ENCODE measurements at regions not wholly inside any gene's neighbourhood (a gene's known extent, or its start where the extent isn't known, plus 50 kb on each side); places are given as distances from the start of the nearest gene placed in this dataset.

- no peak overlapping the region for H3K4me3 ChIP-seq (ENCODE audit: control insufficient read depth in 1 of 7, extremely low read depth in 1 of 7, insufficient read depth in 4 of 7, low read depth in 2 of 7, low read length in 6 of 7)
- H3K27me3 ChIP-seq (replicated peaks in 2 of 5; ENCODE audit: control insufficient read depth in 4 of 5, insufficient read depth in 5 of 5, low read length in 4 of 5): no peaks in the 10 kb centered on the region
- H3K9me3 ChIP-seq (ENCODE audit: control extremely low read depth in 1 of 5, control insufficient read depth in 4 of 5, insufficient read depth in 2 of 5, low read depth in 1 of 5, low read length in 4 of 5): peaks cover 0 to 4% (median 0%) of the 10 kb centered on the region in 5 experiments
- no peaks in the 10 kb centered on the region for H3K4me1 ChIP-seq (ENCODE audit: control extremely low read depth in 1 of 4, control insufficient read depth in 4 of 4, insufficient read depth in 4 of 4, low read length in 3 of 4)
- POLR2A ChIA-PET: no interaction called here
- CTCF ChIA-PET: no interaction called here
- no peak for DNase-seq
- H3K36me3 ChIP-seq (ENCODE audit: control insufficient read depth in 4 of 4, insufficient read depth in 4 of 4, low read length in 3 of 4): no peaks in the 10 kb centered on the region
- no CpG with 5 or more reads among the region's 1 CpG for WGBS (ENCODE audit: insufficient coverage)
- no peak overlapping the region for H3K27ac ChIP-seq (ENCODE audit: insufficient read depth in 1 of 2, low read depth in 1 of 2, low read length in 2 of 2, poor library complexity in 1 of 2, severe bottlenecking in 2 of 2)
Measured at GRCh38 chr18:40210696-40211095, 1744.3 kb upstream of the PIK3C3 start.

GRCh38 chr18:40208958-40209357 is 1746.1 kb upstream of the PIK3C3 start:
- no peaks in the 10 kb centered on the region for H3K4me1 ChIP-seq (ENCODE audit: control extremely low read depth in 1 of 4, control insufficient read depth in 4 of 4, insufficient read depth in 4 of 4, low read length in 3 of 4)
- CTCF ChIA-PET: no interaction called here
- no peak for DNase-seq
- H3K36me3 ChIP-seq (ENCODE audit: control insufficient read depth in 4 of 4, insufficient read depth in 4 of 4, low read length in 3 of 4): no peaks in the 10 kb centered on the region
- H3K27ac ChIP-seq (ENCODE audit: insufficient read depth in 1 of 2, low read depth in 1 of 2, low read length in 2 of 2, poor library complexity in 1 of 2, severe bottlenecking in 2 of 2): no peak overlapping the region
- H3K27me3 ChIP-seq (replicated peaks in 2 of 5; ENCODE audit: control insufficient read depth in 4 of 5, insufficient read depth in 5 of 5, low read length in 4 of 5): no peaks in the 10 kb centered on the region
- POLR2A ChIA-PET: no interaction called here
- H3K9me3 ChIP-seq (ENCODE audit: control extremely low read depth in 1 of 5, control insufficient read depth in 4 of 5, insufficient read depth in 2 of 5, low read depth in 1 of 5, low read length in 4 of 5): peaks cover 0 to 4% (median 0%) of the 10 kb centered on the region in 5 experiments
- H3K4me3 ChIP-seq (ENCODE audit: control insufficient read depth in 1 of 7, extremely low read depth in 1 of 7, insufficient read depth in 4 of 7, low read depth in 2 of 7, low read length in 6 of 7): no peak overlapping the region
- WGBS (ENCODE audit: insufficient coverage): no CpG with 5 or more reads among the region's 2 CpGs

- ChIA-PET POLR2A (no interaction called here), CTCF (no interaction called here)
- peaks cover 0 to 2% (median 0%) of the 10 kb centered on the region in 5 experiments for H3K27me3 ChIP-seq (replicated peaks in 2 of 5; ENCODE audit: control insufficient read depth in 4 of 5, insufficient read depth in 5 of 5, low read length in 4 of 5)
- 77% methylated on average over 2 of the region's 3 CpGs for WGBS (ENCODE audit: insufficient coverage)
- no peak overlapping the region for H3K4me3 ChIP-seq (ENCODE audit: control insufficient read depth in 1 of 7, extremely low read depth in 1 of 7, insufficient read depth in 4 of 7, low read depth in 2 of 7, low read length in 6 of 7)
- H3K27ac ChIP-seq (ENCODE audit: insufficient read depth in 1 of 2, low read depth in 1 of 2, low read length in 2 of 2, poor library complexity in 1 of 2, severe bottlenecking in 2 of 2): no peak overlapping the region
- DNase-seq: no peak
- H3K36me3 ChIP-seq (ENCODE audit: control insufficient read depth in 4 of 4, insufficient read depth in 4 of 4, low read length in 3 of 4): no peaks in the 10 kb centered on the region
- H3K4me1 ChIP-seq (ENCODE audit: control extremely low read depth in 1 of 4, control insufficient read depth in 4 of 4, insufficient read depth in 4 of 4, low read length in 3 of 4): no peaks in the 10 kb centered on the region
- no peaks in the 10 kb centered on the region for H3K9me3 ChIP-seq (ENCODE audit: control extremely low read depth in 1 of 5, control insufficient read depth in 4 of 5, insufficient read depth in 2 of 5, low read depth in 1 of 5, low read length in 4 of 5)
Measured at GRCh38 chr18:40197711-40198110, 1757.3 kb upstream of the PIK3C3 start.

- CTCF ChIA-PET: no interaction called here
- Histone ChIP-seq H3K27ac (ENCODE audit: insufficient read depth in 1 of 2, low read depth in 1 of 2, low read length in 2 of 2, poor library complexity in 1 of 2, severe bottlenecking in 2 of 2) (no peak overlapping the region), H3K4me3 (ENCODE audit: control insufficient read depth in 1 of 7, extremely low read depth in 1 of 7, insufficient read depth in 4 of 7, low read depth in 2 of 7, low read length in 6 of 7) (no peak overlapping the region), H3K27me3 (replicated peaks in 2 of 5; ENCODE audit: control insufficient read depth in 4 of 5, insufficient read depth in 5 of 5, low read length in 4 of 5) (no peaks in the 10 kb centered on the region), H3K36me3 (ENCODE audit: control insufficient read depth in 4 of 4, insufficient read depth in 4 of 4, low read length in 3 of 4) (no peaks in the 10 kb centered on the region), H3K9me3 (ENCODE audit: control extremely low read depth in 1 of 5, control insufficient read depth in 4 of 5, insufficient read depth in 2 of 5, low read depth in 1 of 5, low read length in 4 of 5) (peaks cover 0 to 3% (median 0%) of the 10 kb centered on the region in 5 experiments), H3K4me1 (ENCODE audit: control extremely low read depth in 1 of 4, control insufficient read depth in 4 of 4, insufficient read depth in 4 of 4, low read length in 3 of 4) (no peaks in the 10 kb centered on the region)
- POLR2A ChIA-PET: no interaction called here
- no peak for DNase-seq
Measured at GRCh38 chr18:40186677-40187076, 1768.4 kb upstream of the PIK3C3 start.

- ChIA-PET POLR2A (no interaction called here), CTCF (no interaction called here)
- WGBS (ENCODE audit: insufficient coverage): no CpG with 5 or more reads among the region's 2 CpGs
Measured at GRCh38 chr18:40179729-40180461, 1775.1 kb upstream of the PIK3C3 start.

GRCh38 chr18:40168026-40168425 is 1787.0 kb upstream of the PIK3C3 start:
- Histone ChIP-seq H3K36me3 (ENCODE audit: control insufficient read depth in 4 of 4, insufficient read depth in 4 of 4, low read length in 3 of 4) (no peaks in the 10 kb centered on the region), H3K27me3 (replicated peaks in 2 of 5; ENCODE audit: control insufficient read depth in 4 of 5, insufficient read depth in 5 of 5, low read length in 4 of 5) (no peaks in the 10 kb centered on the region), H3K9me3 (ENCODE audit: control extremely low read depth in 1 of 5, control insufficient read depth in 4 of 5, insufficient read depth in 2 of 5, low read depth in 1 of 5, low read length in 4 of 5) (no peaks in the 10 kb centered on the region), H3K27ac (ENCODE audit: insufficient read depth in 1 of 2, low read depth in 1 of 2, low read length in 2 of 2, poor library complexity in 1 of 2, severe bottlenecking in 2 of 2) (no peak overlapping the region), H3K4me1 (ENCODE audit: control extremely low read depth in 1 of 4, control insufficient read depth in 4 of 4, insufficient read depth in 4 of 4, low read length in 3 of 4) (no peaks in the 10 kb centered on the region), H3K4me3 (ENCODE audit: control insufficient read depth in 1 of 7, extremely low read depth in 1 of 7, insufficient read depth in 4 of 7, low read depth in 2 of 7, low read length in 6 of 7) (no peak overlapping the region)
- ChIA-PET POLR2A (no interaction called here), CTCF (no interaction called here)
- no peak for DNase-seq
- WGBS (ENCODE audit: insufficient coverage): no CpG with 5 or more reads among the region's 1 CpG

More at GRCh38 chr18:40179729-40180461, 1775.1 kb upstream of the PIK3C3 start:
- Histone ChIP-seq H3K4me3 (ENCODE audit: control insufficient read depth in 1 of 7, extremely low read depth in 1 of 7, insufficient read depth in 4 of 7, low read depth in 2 of 7, low read length in 6 of 7) (no peak overlapping the region), H3K36me3 (ENCODE audit: control insufficient read depth in 4 of 4, insufficient read depth in 4 of 4, low read length in 3 of 4) (no peaks in the 10 kb centered on the region), H3K9me3 (ENCODE audit: control extremely low read depth in 1 of 5, control insufficient read depth in 4 of 5, insufficient read depth in 2 of 5, low read depth in 1 of 5, low read length in 4 of 5) (peaks cover 0 to 4% (median 0%) of the 10 kb centered on the region in 5 experiments), H3K27ac (ENCODE audit: insufficient read depth in 1 of 2, low read depth in 1 of 2, low read length in 2 of 2, poor library complexity in 1 of 2, severe bottlenecking in 2 of 2) (no peak overlapping the region), H3K27me3 (replicated peaks in 2 of 5; ENCODE audit: control insufficient read depth in 4 of 5, insufficient read depth in 5 of 5, low read length in 4 of 5) (no peaks in the 10 kb centered on the region), H3K4me1 (ENCODE audit: control extremely low read depth in 1 of 4, control insufficient read depth in 4 of 4, insufficient read depth in 4 of 4, low read length in 3 of 4) (no peaks in the 10 kb centered on the region)
- DNase-seq: no peak

- Histone ChIP-seq H3K27me3 (replicated peaks in 2 of 5; ENCODE audit: control insufficient read depth in 4 of 5, insufficient read depth in 5 of 5, low read length in 4 of 5) (no peaks in the 10 kb centered on the region), H3K4me3 (ENCODE audit: control insufficient read depth in 1 of 7, extremely low read depth in 1 of 7, insufficient read depth in 4 of 7, low read depth in 2 of 7, low read length in 6 of 7) (no peak overlapping the region), H3K27ac (ENCODE audit: insufficient read depth in 1 of 2, low read depth in 1 of 2, low read length in 2 of 2, poor library complexity in 1 of 2, severe bottlenecking in 2 of 2) (no peak overlapping the region), H3K9me3 (ENCODE audit: control extremely low read depth in 1 of 5, control insufficient read depth in 4 of 5, insufficient read depth in 2 of 5, low read depth in 1 of 5, low read length in 4 of 5) (no peaks in the 10 kb centered on the region), H3K4me1 (ENCODE audit: control extremely low read depth in 1 of 4, control insufficient read depth in 4 of 4, insufficient read depth in 4 of 4, low read length in 3 of 4) (no peaks in the 10 kb centered on the region), H3K36me3 (ENCODE audit: control insufficient read depth in 4 of 4, insufficient read depth in 4 of 4, low read length in 3 of 4) (no peaks in the 10 kb centered on the region)
- CTCF ChIA-PET: no interaction called here
- DNase-seq: no peak
- POLR2A ChIA-PET: no interaction called here
Measured at GRCh38 chr18:40163254-40163653, 1791.8 kb upstream of the PIK3C3 start.
